ENCODE measurements at regions not wholly inside any gene's neighbourhood (a gene's known extent, or its start where the extent isn't known, plus 50 kb on each side); places are given as distances from the start of the nearest gene placed in this dataset.
A peak's percentile ranks its signal among the peaks of the same experiment; 100 is the strongest.

GRCh38 chr21:24294171-24294570 is 1313.1 kb downstream of the MRPL39 start:
- DNase-seq = no peak

GRCh38 chr21:24290151-24290833 is 1317.0 kb downstream of the MRPL39 start:
- no peak for DNase-seq

- no peak for DNase-seq
Observed at GRCh38 chr21:24289539-24289938, 1317.7 kb downstream of the MRPL39 start.

GRCh38 chr21:24280596-24280995 is 1326.7 kb downstream of the MRPL39 start:
- DNase-seq = no peak

GRCh38 chr21:24278711-24279110 is 1328.6 kb downstream of the MRPL39 start:
- DNase-seq = no peak

- no peak for DNase-seq
Observed at GRCh38 chr21:24276204-24276603, 1331.1 kb downstream of the MRPL39 start.

GRCh38 chr21:24275616-24276015 is 1331.7 kb downstream of the MRPL39 start:
- no peak for DNase-seq

GRCh38 chr21:24272521-24272938 is 1334.8 kb downstream of the MRPL39 start:
- DNase-seq = no peak

GRCh38 chr21:24265987-24266386 is 1341.3 kb downstream of the MRPL39 start:
- no peak for DNase-seq

- DNase-seq = no peak
Observed at GRCh38 chr21:24260751-24261150, 1346.5 kb downstream of the MRPL39 start.

GRCh38 chr21:24259241-24259640 is 1348.0 kb downstream of the MRPL39 start:
- DNase-seq = no peak

- DNase-seq = no peak
Observed at GRCh38 chr21:24255591-24255990, 1351.7 kb downstream of the MRPL39 start.

GRCh38 chr21:24225431-24225830 is 1381.8 kb downstream of the MRPL39 start:
- DNase-seq = no peak

- no peak for DNase-seq
Observed at GRCh38 chr21:24224422-24224821, 1382.9 kb downstream of the MRPL39 start.

- DNase-seq = no peak
Observed at GRCh38 chr21:24223624-24224023, 1383.7 kb downstream of the MRPL39 start.

GRCh38 chr21:24222676-24223075 is 1384.6 kb downstream of the MRPL39 start:
- no peak for DNase-seq

GRCh38 chr21:24220446-24220845 is 1386.8 kb downstream of the MRPL39 start:
- DNase-seq = no peak

- DNase-seq = no peak
Observed at GRCh38 chr21:24217151-24217550, 1390.1 kb downstream of the MRPL39 start.

- DNase-seq = no peak
Observed at GRCh38 chr21:24210130-24210529, 1397.2 kb downstream of the MRPL39 start.

- DNase-seq = peak; percentile 4
Observed at GRCh38 chr21:24208562-24209260, 1398.6 kb downstream of the MRPL39 start.

GRCh38 chr21:24205319-24205718 is 1402.0 kb downstream of the MRPL39 start:
- DNase-seq = no peak

GRCh38 chr21:24204641-24205040 is 1402.6 kb downstream of the MRPL39 start:
- DNase-seq = no peak

- DNase-seq = no peak
Observed at GRCh38 chr21:24200052-24200451, 1407.2 kb downstream of the MRPL39 start.

GRCh38 chr21:24197923-24198322 is 1409.4 kb downstream of the MRPL39 start:
- no peak for DNase-seq
